ENCODE measurements at regions not wholly inside any gene's neighbourhood (a gene's known extent, or its start where the extent isn't known, plus 50 kb on each side); places are given as distances from the start of the nearest gene placed in this dataset.

- DNase-seq (ENCODE audit: low spot score), result no peak
Observed at GRCh38 chr7:123259759-123260158, 60.0 kb upstream of the SLC13A1 start.
